ENCODE measurements at regions not wholly inside any gene's neighbourhood (a gene's known extent, or its start where the extent isn't known, plus 50 kb on each side); places are given as distances from the start of the nearest gene placed in this dataset.

DNA sequence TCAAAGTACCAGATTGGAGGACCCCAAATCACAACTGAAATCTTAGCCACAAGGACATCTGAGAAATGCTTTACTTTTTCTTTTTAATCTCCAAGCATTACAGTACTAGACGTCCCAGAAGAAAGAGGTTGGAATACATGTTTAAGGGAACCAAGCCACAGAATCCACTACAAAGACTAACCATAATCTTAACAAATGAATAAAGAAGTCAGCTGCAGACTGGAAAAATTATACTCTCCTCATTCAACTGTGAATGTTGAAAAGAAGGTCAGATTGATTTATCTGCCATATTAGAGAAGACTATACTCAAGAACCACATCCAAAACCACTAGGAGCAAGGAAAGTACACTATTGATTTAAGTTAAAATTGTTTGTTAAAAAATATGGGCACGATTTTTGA is 102.1 kb upstream of the ABCB5 start:
- Histone ChIP-seq H3K79me1 (ENCODE audit: low read depth, low read length) (no peaks in the 10 kb centered on the region), H3K27me3 (ENCODE audit: control insufficient read depth in 3 of 3, insufficient read depth in 3 of 3, low read depth in 1 of 3, low read length in 3 of 3) (no peaks in the 10 kb centered on the region), H3K4ac (ENCODE audit: low read length) (no peak overlapping the region), H3K27ac (replicated peaks; ENCODE audit: low read length) (no peak overlapping the region), H2BK120ac (ENCODE audit: low read depth, low read length) (no peak overlapping the region), H3K4me2 (ENCODE audit: insufficient read depth, low read length, poor library complexity, severe bottlenecking) (no peak overlapping the region), H3K36me3 (replicated peaks in 1 of 2; ENCODE audit: control insufficient read depth in 2 of 2, insufficient read depth in 2 of 2, low read length in 2 of 2) (no peaks in the 10 kb centered on the region), H2AK5ac (ENCODE audit: low read depth, low read length) (no peak overlapping the region), H3K4me3 (ENCODE audit: low read length in 2 of 2) (no peak overlapping the region), H4K91ac (ENCODE audit: low read depth, low read length, poor library complexity) (no peak overlapping the region), H2AFZ (ENCODE audit: low read length) (no peak overlapping the region), H2BK12ac (ENCODE audit: low read length) (no peak overlapping the region), H2BK5ac (ENCODE audit: low read length) (no peak overlapping the region), H2BK15ac (ENCODE audit: low read length) (no peak overlapping the region), H3K14ac (ENCODE audit: low read length) (no peak overlapping the region), H4K8ac (ENCODE audit: low read depth, low read length) (no peak overlapping the region), H3K9me3 (replicated peaks in 1 of 2; ENCODE audit: control insufficient read depth in 2 of 2, insufficient read depth in 1 of 2, low read depth in 1 of 2, low read length in 2 of 2) (no peaks in the 10 kb centered on the region), H3K23ac (ENCODE audit: low read depth, low read length, poor library complexity) (no peak overlapping the region), H3K9ac (ENCODE audit: low read depth, low read length, poor library complexity) (no peak overlapping the region), H3K18ac (ENCODE audit: low read length) (no peak overlapping the region), H3K4me1 (ENCODE audit: control insufficient read depth in 2 of 2, insufficient read depth in 1 of 2, low read depth in 1 of 2, low read length in 2 of 2) (peaks cover 2% of the 10 kb centered on the region in 2 donors)
- no peak for DNase-seq (ENCODE audit: low spot score)
- WGBS, 2 donors (ENCODE audit: extremely low coverage in 2 of 2, insufficient read length in 2 of 2, insufficient replicate concordance in 1 of 2): no CpG with 5 or more reads among the region's 2 CpGs

DNA sequence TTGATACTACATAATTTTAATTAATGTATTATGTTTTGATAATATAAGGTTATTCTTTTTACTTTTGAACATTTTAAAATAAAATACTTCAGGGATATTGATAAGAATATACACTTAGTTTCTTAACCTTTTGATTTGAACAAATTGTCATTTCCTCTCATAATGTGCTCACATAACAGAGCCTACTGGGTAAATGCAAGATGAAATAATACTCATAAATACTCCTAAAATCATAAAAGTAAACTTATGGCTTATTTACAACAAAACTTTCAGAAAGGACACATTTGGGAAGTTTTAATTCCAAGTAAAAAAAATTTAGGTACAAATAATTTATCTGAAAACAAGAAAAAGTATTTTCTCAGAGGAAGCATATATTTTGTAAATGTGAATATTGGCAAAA is 101.6 kb upstream of the ABCB5 start:
- Histone ChIP-seq H2BK120ac (ENCODE audit: low read depth, low read length) (no peak overlapping the region), H4K8ac (ENCODE audit: low read depth, low read length) (no peak overlapping the region), H3K23ac (ENCODE audit: low read depth, low read length, poor library complexity) (no peak overlapping the region), H3K9ac (ENCODE audit: low read depth, low read length, poor library complexity) (no peak overlapping the region), H3K4me1 (ENCODE audit: control insufficient read depth in 2 of 2, insufficient read depth in 1 of 2, low read depth in 1 of 2, low read length in 2 of 2) (peaks cover 2% of the 10 kb centered on the region in 2 donors), H3K9me3 (replicated peaks in 1 of 2; ENCODE audit: control insufficient read depth in 2 of 2, insufficient read depth in 1 of 2, low read depth in 1 of 2, low read length in 2 of 2) (no peaks in the 10 kb centered on the region), H2AFZ (ENCODE audit: low read length) (no peak overlapping the region), H3K27ac (replicated peaks; ENCODE audit: low read length) (no peak overlapping the region), H3K14ac (ENCODE audit: low read length) (no peak overlapping the region), H2BK12ac (ENCODE audit: low read length) (no peak overlapping the region), H2BK15ac (ENCODE audit: low read length) (no peak overlapping the region), H3K4me2 (ENCODE audit: insufficient read depth, low read length, poor library complexity, severe bottlenecking) (no peak overlapping the region), H2BK5ac (ENCODE audit: low read length) (no peak overlapping the region), H4K91ac (ENCODE audit: low read depth, low read length, poor library complexity) (no peak overlapping the region), H3K79me1 (ENCODE audit: low read depth, low read length) (no peaks in the 10 kb centered on the region), H2AK5ac (ENCODE audit: low read depth, low read length) (no peak overlapping the region), H3K27me3 (ENCODE audit: control insufficient read depth in 3 of 3, insufficient read depth in 3 of 3, low read depth in 1 of 3, low read length in 3 of 3) (no peaks in the 10 kb centered on the region), H3K4me3 (ENCODE audit: low read length in 2 of 2) (no peak overlapping the region), H3K4ac (ENCODE audit: low read length) (no peak overlapping the region), H3K18ac (ENCODE audit: low read length) (no peak overlapping the region), H3K36me3 (replicated peaks in 1 of 2; ENCODE audit: control insufficient read depth in 2 of 2, insufficient read depth in 2 of 2, low read length in 2 of 2) (no peaks in the 10 kb centered on the region)
- no peak for DNase-seq (ENCODE audit: low spot score)

DNA sequence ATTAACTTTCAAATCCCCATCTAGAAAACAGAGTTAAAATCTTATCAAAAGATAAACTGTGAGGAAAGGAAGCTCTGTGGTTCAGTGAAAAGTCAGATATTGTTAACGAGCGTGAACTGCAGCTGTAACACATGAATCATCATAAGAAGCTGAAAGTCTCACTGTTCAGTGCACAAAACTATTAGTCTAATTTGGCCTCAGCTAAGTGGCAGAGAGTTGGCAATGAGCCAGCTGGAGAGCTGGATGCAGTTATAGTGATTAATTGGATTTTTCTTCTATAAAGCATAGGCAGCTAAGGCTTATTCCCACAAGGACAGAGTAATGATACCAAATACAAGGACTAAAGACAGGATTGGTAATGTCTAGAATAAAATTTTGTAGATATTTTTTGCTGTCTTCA is 101.1 kb upstream of the ABCB5 start:
- DNase-seq (ENCODE audit: low spot score): no peak

DNA sequence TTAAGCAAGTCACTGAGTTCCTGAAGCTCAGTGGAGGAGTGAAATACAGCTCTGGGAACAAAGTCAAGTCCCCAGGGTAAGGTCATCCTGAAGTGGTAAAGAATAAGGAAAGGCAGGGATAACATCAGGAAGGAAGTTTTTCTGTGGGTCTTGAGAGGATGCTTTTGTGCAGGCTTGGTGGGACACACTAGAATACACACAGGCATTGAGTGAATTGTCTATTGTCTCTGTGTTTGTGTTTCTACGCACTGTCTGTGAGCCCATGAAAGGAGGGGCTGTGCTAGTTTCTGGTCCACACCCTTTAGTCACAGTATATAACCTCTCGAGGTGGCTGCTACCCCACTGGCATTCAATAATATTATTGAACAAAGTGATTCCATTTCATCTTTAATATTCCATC is 95.8 kb upstream of the ABCB5 start:
- H3K23ac ChIP-seq (ENCODE audit: low read depth, low read length, poor library complexity): no peak overlapping the region
- no peak for DNase-seq (ENCODE audit: low spot score)
- H3K4me3 ChIP-seq (ENCODE audit: low read length in 2 of 2): no peak overlapping the region
- no CpG with 5 or more reads among the region's 2 CpGs for WGBS, 2 donors (ENCODE audit: extremely low coverage in 2 of 2, insufficient read length in 2 of 2, insufficient replicate concordance in 1 of 2)
- no peak overlapping the region for H4K91ac ChIP-seq (ENCODE audit: low read depth, low read length, poor library complexity)
- no peak overlapping the region for H2AK5ac ChIP-seq (ENCODE audit: low read depth, low read length)
- H3K9me3 ChIP-seq (replicated peaks in 1 of 2; ENCODE audit: control insufficient read depth in 2 of 2, insufficient read depth in 1 of 2, low read depth in 1 of 2, low read length in 2 of 2): peaks cover 0 to 3% of the 10 kb centered on the region in 2 donors
- no peak overlapping the region for H2AFZ ChIP-seq (ENCODE audit: low read length)
- H4K8ac ChIP-seq (ENCODE audit: low read depth, low read length): no peak overlapping the region
- no peak overlapping the region for H2BK12ac ChIP-seq (ENCODE audit: low read length)
- no peak overlapping the region for H2BK120ac ChIP-seq (ENCODE audit: low read depth, low read length)
- no peak overlapping the region for H3K9ac ChIP-seq (ENCODE audit: low read depth, low read length, poor library complexity)
- H3K18ac ChIP-seq (ENCODE audit: low read length): no peak overlapping the region
- H3K4me2 ChIP-seq (ENCODE audit: insufficient read depth, low read length, poor library complexity, severe bottlenecking): no peak overlapping the region
- H3K14ac ChIP-seq (ENCODE audit: low read length): no peak overlapping the region
- no peak overlapping the region for H2BK5ac ChIP-seq (ENCODE audit: low read length)
- no peak overlapping the region for H3K27ac ChIP-seq (replicated peaks; ENCODE audit: low read length)
- H3K4me1 ChIP-seq (ENCODE audit: control insufficient read depth in 2 of 2, insufficient read depth in 1 of 2, low read depth in 1 of 2, low read length in 2 of 2): peaks cover 0 to 1% of the 10 kb centered on the region in 2 donors
- no peaks in the 10 kb centered on the region for H3K79me1 ChIP-seq (ENCODE audit: low read depth, low read length)
- H3K36me3 ChIP-seq (replicated peaks in 1 of 2; ENCODE audit: control insufficient read depth in 2 of 2, insufficient read depth in 2 of 2, low read length in 2 of 2): no peaks in the 10 kb centered on the region
- no peak overlapping the region for H2BK15ac ChIP-seq (ENCODE audit: low read length)
- no peaks in the 10 kb centered on the region for H3K27me3 ChIP-seq (ENCODE audit: control insufficient read depth in 3 of 3, insufficient read depth in 3 of 3, low read depth in 1 of 3, low read length in 3 of 3)
- H3K4ac ChIP-seq (ENCODE audit: low read length): no peak overlapping the region

More for the DNA sequence above, 101.1 kb upstream of the ABCB5 start:
- no peaks in the 10 kb centered on the region for H3K27me3 ChIP-seq (ENCODE audit: control insufficient read depth in 3 of 3, insufficient read depth in 3 of 3, low read depth in 1 of 3, low read length in 3 of 3)
- H3K36me3 ChIP-seq (replicated peaks in 1 of 2; ENCODE audit: control insufficient read depth in 2 of 2, insufficient read depth in 2 of 2, low read length in 2 of 2): no peaks in the 10 kb centered on the region
- no peak overlapping the region for H3K18ac ChIP-seq (ENCODE audit: low read length)
- H4K91ac ChIP-seq (ENCODE audit: low read depth, low read length, poor library complexity): no peak overlapping the region
- H3K4ac ChIP-seq (ENCODE audit: low read length): no peak overlapping the region
- H3K27ac ChIP-seq (replicated peaks; ENCODE audit: low read length): no peak overlapping the region
- H3K79me1 ChIP-seq (ENCODE audit: low read depth, low read length): no peaks in the 10 kb centered on the region
- H3K4me3 ChIP-seq (ENCODE audit: low read length in 2 of 2): no peak overlapping the region
- WGBS, 2 donors (ENCODE audit: extremely low coverage in 2 of 2, insufficient read length in 2 of 2, insufficient replicate concordance in 1 of 2): no CpG with 5 or more reads among the region's 2 CpGs
- peaks cover 2% of the 10 kb centered on the region in 2 donors for H3K4me1 ChIP-seq (ENCODE audit: control insufficient read depth in 2 of 2, insufficient read depth in 1 of 2, low read depth in 1 of 2, low read length in 2 of 2)
- no peaks in the 10 kb centered on the region for H3K9me3 ChIP-seq (replicated peaks in 1 of 2; ENCODE audit: control insufficient read depth in 2 of 2, insufficient read depth in 1 of 2, low read depth in 1 of 2, low read length in 2 of 2)
- H3K14ac ChIP-seq (ENCODE audit: low read length): no peak overlapping the region
- no peak overlapping the region for H2BK120ac ChIP-seq (ENCODE audit: low read depth, low read length)
- H2BK12ac ChIP-seq (ENCODE audit: low read length): no peak overlapping the region
- no peak overlapping the region for H2BK15ac ChIP-seq (ENCODE audit: low read length)
- no peak overlapping the region for H3K4me2 ChIP-seq (ENCODE audit: insufficient read depth, low read length, poor library complexity, severe bottlenecking)
- H2AFZ ChIP-seq (ENCODE audit: low read length): no peak overlapping the region
- H2AK5ac ChIP-seq (ENCODE audit: low read depth, low read length): no peak overlapping the region
- no peak overlapping the region for H2BK5ac ChIP-seq (ENCODE audit: low read length)
- H4K8ac ChIP-seq (ENCODE audit: low read depth, low read length): no peak overlapping the region
- no peak overlapping the region for H3K9ac ChIP-seq (ENCODE audit: low read depth, low read length, poor library complexity)
- H3K23ac ChIP-seq (ENCODE audit: low read depth, low read length, poor library complexity): no peak overlapping the region
